Calu3 (cell line): ENCODE measurements at regions not wholly inside any gene's neighbourhood (a gene's known extent, or its start where the extent isn't known, plus 50 kb on each side); places are given as distances from the start of the nearest gene placed in this dataset.
"Not testable (repeated sequence)": the region's sequence is repeated elsewhere in the genome, so short reads cannot be mapped to it uniquely, and the experiment has no call there.

Experiments used
- BruUV-seq: library from RNA; stranded (reverse); fragments of 400-500 nt; replicated peaks from 2 replicates; lab custom pipeline; 2021; lab: Mats Ljungman, UMichigan
- CTCF ChIA-PET: fragments of 300-600 bp; sonication (Branson Sonifier 250); formaldehyde crosslinking; loops from one replicate; lab custom pipeline; 2022; ENCODE audit warnings: antibody characterized with exemption; lab: Charles Lee
- DNase-seq: peaks from one replicate; pipeline ENCODE4 v3.0.0; 2022
- H3K27ac Mint-ChIP-seq: one replicate; pipeline ENCODE4 v1.8.0; 2022; ENCODE audit warnings: mixed read lengths; ENCODE audit not compliant: unreplicated experiment
- H3K27me3 Mint-ChIP-seq: one replicate; pipeline ENCODE4 v1.8.0; 2022; ENCODE audit warnings: mixed read lengths; ENCODE audit not compliant: unreplicated experiment
- H3K36me3 Mint-ChIP-seq: one replicate; pipeline ENCODE4 v1.8.0; 2022; ENCODE audit warnings: mild to moderate bottlenecking, moderate library complexity, mixed read lengths; ENCODE audit not compliant: insufficient read depth, unreplicated experiment
- H3K4me1 Mint-ChIP-seq: one replicate; pipeline ENCODE4 v1.8.0; 2022; ENCODE audit warnings: mild to moderate bottlenecking, low read depth, mixed read lengths; ENCODE audit not compliant: unreplicated experiment
- H3K4me3 Mint-ChIP-seq: one replicate; pipeline ENCODE4 v1.8.0; 2022; ENCODE audit warnings: mild to moderate bottlenecking, low read depth, moderate library complexity, mixed read lengths; ENCODE audit not compliant: unreplicated experiment
- H3K9me3 Mint-ChIP-seq: one replicate; pipeline ENCODE4 v1.8.0; 2022; ENCODE audit warnings: low read depth, mixed read lengths; ENCODE audit not compliant: unreplicated experiment
- intact Hi-C: fragments of 100-400 bp; cut with micrococcal nuclease; formaldehyde crosslinking; loops from one replicate; pipeline ENCODE4 v1.10.0; 2022; ENCODE audit not compliant: unreplicated experiment
- TF ChIP-seq, protein P1 (sequence below): fragments of 200-600 bp; IDR thresholded peaks from one replicate; pipeline ENCODE4 v1.8.0; 2022; ENCODE audit warnings: antibody characterized with exemption; ENCODE audit not compliant: unreplicated experiment

GRCh38 chr11:105361651-105362050 lies 222.1 kb upstream of the CARD18 start:
- CTCF ChIA-PET: no interaction called here
- Mint-ChIP-seq H3K27me3 (no peaks in the 10 kb centered on the region), H3K4me1 (no peaks in the 10 kb centered on the region), H3K27ac (no peak overlapping the region), H3K4me3 (no peak overlapping the region), H3K36me3 (no peaks in the 10 kb centered on the region), H3K9me3 (no peaks in the 10 kb centered on the region)
- BruUV-seq: no TSS peak
- intact Hi-C loops: no loop called here
- TF ChIP-seq, protein P1, sequence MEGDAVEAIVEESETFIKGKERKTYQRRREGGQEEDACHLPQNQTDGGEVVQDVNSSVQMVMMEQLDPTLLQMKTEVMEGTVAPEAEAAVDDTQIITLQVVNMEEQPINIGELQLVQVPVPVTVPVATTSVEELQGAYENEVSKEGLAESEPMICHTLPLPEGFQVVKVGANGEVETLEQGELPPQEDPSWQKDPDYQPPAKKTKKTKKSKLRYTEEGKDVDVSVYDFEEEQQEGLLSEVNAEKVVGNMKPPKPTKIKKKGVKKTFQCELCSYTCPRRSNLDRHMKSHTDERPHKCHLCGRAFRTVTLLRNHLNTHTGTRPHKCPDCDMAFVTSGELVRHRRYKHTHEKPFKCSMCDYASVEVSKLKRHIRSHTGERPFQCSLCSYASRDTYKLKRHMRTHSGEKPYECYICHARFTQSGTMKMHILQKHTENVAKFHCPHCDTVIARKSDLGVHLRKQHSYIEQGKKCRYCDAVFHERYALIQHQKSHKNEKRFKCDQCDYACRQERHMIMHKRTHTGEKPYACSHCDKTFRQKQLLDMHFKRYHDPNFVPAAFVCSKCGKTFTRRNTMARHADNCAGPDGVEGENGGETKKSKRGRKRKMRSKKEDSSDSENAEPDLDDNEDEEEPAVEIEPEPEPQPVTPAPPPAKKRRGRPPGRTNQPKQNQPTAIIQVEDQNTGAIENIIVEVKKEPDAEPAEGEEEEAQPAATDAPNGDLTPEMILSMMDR: no peak
- DNase-seq: no peak

GRCh38 chr11:105357764-105358163 lies 218.2 kb upstream of the CARD18 start:
- no TSS peak for BruUV-seq
- intact Hi-C loops: no loop called here
- Mint-ChIP-seq H3K4me1 (no peaks in the 10 kb centered on the region), H3K9me3 (no peaks in the 10 kb centered on the region), H3K27me3 (no peaks in the 10 kb centered on the region), H3K36me3 (no peaks in the 10 kb centered on the region), H3K4me3 (no peak overlapping the region), H3K27ac (no peak overlapping the region)
- no peak for DNase-seq
- CTCF ChIA-PET: no interaction called here
- TF ChIP-seq, protein P1: no peak

DNA sequence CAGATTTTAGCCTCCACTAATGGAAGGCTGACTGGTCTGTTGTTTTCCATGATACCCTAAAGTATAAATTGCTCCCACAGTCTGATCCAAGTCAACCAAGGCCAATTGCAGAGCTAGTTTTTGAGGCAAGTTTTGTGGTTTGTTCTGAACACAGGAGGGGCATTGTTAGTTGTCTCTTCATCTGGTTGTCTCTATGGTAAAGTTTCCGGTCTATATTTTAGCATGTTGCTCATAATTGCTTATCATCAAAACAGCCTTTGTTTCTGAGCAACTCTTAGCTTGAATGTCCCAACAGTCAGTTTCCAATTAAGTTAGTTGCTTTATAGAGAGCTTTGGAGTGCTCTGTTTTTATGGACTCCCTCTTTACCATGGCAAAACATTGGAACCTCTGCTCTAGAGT lies 217.6 kb upstream of the CARD18 start:
- intact Hi-C loops: no loop called here
- H3K4me1 Mint-ChIP-seq: no peaks in the 10 kb centered on the region
- no peaks in the 10 kb centered on the region for H3K36me3 Mint-ChIP-seq
- no peak overlapping the region for H3K4me3 Mint-ChIP-seq
- H3K9me3 Mint-ChIP-seq: no peaks in the 10 kb centered on the region
- H3K27ac Mint-ChIP-seq: no peak overlapping the region
- H3K27me3 Mint-ChIP-seq: no peaks in the 10 kb centered on the region
- no peak for DNase-seq
- no TSS peak for BruUV-seq
- CTCF ChIA-PET: no interaction called here
- TF ChIP-seq, protein P1: no peak

- H3K9me3 Mint-ChIP-seq, CTCF ChIA-PET, H3K4me1 Mint-ChIP-seq, H3K27me3 Mint-ChIP-seq, H3K27ac Mint-ChIP-seq, H3K36me3 Mint-ChIP-seq, H3K4me3 Mint-ChIP-seq, BruUV-seq, intact Hi-C loops, DNase-seq: not testable (repeated sequence)
Observed at GRCh38 chr11:105349867-105350266, 210.3 kb upstream of the CARD18 start.

- no peak for DNase-seq
- Mint-ChIP-seq H3K9me3 (peaks cover 4% of the 10 kb centered on the region), H3K4me3 (no peak overlapping the region), H3K4me1 (no peaks in the 10 kb centered on the region), H3K36me3 (no peaks in the 10 kb centered on the region), H3K27me3 (no peaks in the 10 kb centered on the region), H3K27ac (no peak overlapping the region)
- BruUV-seq: no TSS peak
- TF ChIP-seq, protein P1: no peak
- intact Hi-C loops: no loop called here
- CTCF ChIA-PET: no interaction called here
Observed at GRCh38 chr11:105344938-105345337, 205.4 kb upstream of the CARD18 start.
